WERI-Rb-1 (cell line): ENCODE measurements at regions not wholly inside any gene's neighbourhood (a gene's known extent, or its start where the extent isn't known, plus 50 kb on each side); places are given as distances from the start of the nearest gene placed in this dataset.

Experiments
- DNase-seq: peaks from one replicate; pipeline ENCODE4 v3.0.0-alpha.2; 2020
- H3K27ac ChIP-seq: fragments of 250-450 bp; sonication (Bioruptor Pico); 2 replicates; pipeline ENCODE4 v1.5.1; 2020; ENCODE audit warnings: mild to moderate bottlenecking, moderate library complexity
- H3K27me3 ChIP-seq: fragments of 250-450 bp; sonication (Bioruptor Pico); 2 replicates; pipeline ENCODE4 v1.5.1; 2021; ENCODE audit warnings: mild to moderate bottlenecking, low read depth, moderate library complexity; ENCODE audit not compliant: insufficient read depth, severe bottlenecking
- H3K36me3 ChIP-seq: fragments of 250-450 bp; sonication (Bioruptor Pico); 2 replicates; pipeline ENCODE4 v1.5.1; 2020; ENCODE audit warnings: mild to moderate bottlenecking, moderate library complexity
- H3K4me3 ChIP-seq: 2 replicates; pipeline ENCODE4 v1.5.1; 2011; ENCODE audit warnings: low read depth, mild to moderate bottlenecking, control low read depth, low read length
- H3K9me3 ChIP-seq: fragments of 250-450 bp; sonication (Bioruptor Pico); 2 replicates; pipeline ENCODE4 v1.5.1; 2021; ENCODE audit warnings: mild to moderate bottlenecking, moderate library complexity; ENCODE audit not compliant: severe bottlenecking
- TF ChIP-seq, protein P1 (sequence below): IDR thresholded peaks from 2 replicates; pipeline ENCODE4 v1.5.1; 2011; ENCODE audit warnings: low read depth, mild to moderate bottlenecking, control low read depth, inconsistent platforms, low read length

DNA sequence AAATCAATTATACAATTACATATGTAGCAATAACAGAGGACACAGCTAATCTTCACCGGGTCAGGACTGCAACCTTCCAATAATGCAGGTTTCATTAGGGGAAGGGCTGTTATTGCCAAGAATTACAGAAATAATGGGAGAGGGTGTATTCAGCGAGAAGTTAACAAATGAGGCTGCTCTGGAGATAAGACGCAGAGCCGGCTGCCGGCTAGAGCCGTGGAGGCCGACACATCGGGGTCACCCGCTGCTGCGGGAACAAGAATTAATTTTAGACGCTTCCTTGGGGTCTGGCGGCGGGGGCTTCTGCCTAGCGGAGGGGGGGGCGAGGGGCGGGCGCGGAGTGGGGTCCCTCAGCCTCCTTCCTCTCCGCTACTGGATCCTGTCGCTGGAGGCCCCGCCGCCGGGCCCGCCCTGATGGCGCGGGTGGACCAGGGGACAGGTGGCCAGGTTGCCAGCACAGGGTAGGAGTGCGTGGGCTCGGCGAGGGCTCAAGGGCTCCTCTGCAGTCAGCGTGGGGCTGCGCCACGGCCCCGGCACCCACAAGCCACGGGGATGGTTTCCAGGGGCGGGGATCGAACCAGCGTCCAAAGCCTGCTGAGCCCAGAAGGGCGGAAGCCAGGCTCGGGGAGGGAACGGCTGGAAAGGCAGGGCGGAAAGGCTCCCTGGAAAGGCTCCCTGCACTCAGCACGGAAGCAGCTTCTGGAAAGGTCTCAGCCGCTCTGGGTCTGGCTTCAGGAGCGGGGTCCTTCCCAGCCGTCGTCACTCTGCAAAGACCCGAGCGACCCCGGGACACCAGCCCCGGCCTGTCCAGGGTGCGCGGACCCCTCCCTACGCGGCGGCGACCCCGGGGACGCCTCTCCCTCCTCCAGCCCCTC, 113.8 kb upstream of the NKX1-1 start:
- Histone ChIP-seq H3K27ac (no peak overlapping the region), H3K27me3 (no peaks in the 10 kb centered on the region), H3K36me3 (no peaks in the 10 kb centered on the region), H3K9me3 (no peaks in the 10 kb centered on the region), H3K4me3 (no peak overlapping the region)
- DNase-seq = no peak
- TF ChIP-seq, protein P1, sequence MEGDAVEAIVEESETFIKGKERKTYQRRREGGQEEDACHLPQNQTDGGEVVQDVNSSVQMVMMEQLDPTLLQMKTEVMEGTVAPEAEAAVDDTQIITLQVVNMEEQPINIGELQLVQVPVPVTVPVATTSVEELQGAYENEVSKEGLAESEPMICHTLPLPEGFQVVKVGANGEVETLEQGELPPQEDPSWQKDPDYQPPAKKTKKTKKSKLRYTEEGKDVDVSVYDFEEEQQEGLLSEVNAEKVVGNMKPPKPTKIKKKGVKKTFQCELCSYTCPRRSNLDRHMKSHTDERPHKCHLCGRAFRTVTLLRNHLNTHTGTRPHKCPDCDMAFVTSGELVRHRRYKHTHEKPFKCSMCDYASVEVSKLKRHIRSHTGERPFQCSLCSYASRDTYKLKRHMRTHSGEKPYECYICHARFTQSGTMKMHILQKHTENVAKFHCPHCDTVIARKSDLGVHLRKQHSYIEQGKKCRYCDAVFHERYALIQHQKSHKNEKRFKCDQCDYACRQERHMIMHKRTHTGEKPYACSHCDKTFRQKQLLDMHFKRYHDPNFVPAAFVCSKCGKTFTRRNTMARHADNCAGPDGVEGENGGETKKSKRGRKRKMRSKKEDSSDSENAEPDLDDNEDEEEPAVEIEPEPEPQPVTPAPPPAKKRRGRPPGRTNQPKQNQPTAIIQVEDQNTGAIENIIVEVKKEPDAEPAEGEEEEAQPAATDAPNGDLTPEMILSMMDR = no peak

DNA sequence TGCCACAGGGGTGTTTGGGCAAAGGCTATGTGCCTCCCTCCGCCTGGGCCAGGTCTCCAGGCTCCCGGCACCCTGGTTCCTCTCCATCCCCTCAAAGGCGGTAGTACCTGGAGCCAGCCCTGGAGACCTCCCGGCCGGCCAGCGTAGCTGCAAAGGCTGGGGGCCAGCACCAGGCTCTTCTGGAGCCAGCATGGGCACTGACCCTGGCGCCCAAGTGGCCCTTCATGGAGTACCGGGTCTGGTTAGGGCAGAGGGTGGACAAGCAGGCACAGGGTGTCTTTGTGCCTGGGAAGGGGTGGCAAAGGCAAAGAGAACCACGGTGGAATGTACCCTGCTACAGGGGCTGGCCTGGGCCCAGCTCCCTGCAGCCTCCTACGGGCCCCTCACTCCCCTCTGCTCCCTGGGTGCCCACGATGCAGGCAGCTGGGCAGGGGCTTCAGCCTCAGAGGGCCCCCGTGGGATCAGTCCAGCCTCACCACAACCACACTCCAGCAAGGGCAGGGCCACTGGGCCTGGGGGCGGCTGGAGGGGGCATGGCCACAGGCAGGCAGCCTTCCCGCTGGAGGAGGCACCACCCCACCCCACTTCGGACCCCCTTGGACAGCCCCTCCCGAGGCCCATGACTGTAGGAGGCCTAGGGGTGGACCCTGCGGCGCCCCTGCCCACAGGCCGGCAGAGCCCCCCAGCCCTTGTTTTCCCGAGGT, 112.9 kb upstream of the NKX1-1 start:
- Histone ChIP-seq H3K27me3 (no peaks in the 10 kb centered on the region), H3K9me3 (no peaks in the 10 kb centered on the region)

DNA sequence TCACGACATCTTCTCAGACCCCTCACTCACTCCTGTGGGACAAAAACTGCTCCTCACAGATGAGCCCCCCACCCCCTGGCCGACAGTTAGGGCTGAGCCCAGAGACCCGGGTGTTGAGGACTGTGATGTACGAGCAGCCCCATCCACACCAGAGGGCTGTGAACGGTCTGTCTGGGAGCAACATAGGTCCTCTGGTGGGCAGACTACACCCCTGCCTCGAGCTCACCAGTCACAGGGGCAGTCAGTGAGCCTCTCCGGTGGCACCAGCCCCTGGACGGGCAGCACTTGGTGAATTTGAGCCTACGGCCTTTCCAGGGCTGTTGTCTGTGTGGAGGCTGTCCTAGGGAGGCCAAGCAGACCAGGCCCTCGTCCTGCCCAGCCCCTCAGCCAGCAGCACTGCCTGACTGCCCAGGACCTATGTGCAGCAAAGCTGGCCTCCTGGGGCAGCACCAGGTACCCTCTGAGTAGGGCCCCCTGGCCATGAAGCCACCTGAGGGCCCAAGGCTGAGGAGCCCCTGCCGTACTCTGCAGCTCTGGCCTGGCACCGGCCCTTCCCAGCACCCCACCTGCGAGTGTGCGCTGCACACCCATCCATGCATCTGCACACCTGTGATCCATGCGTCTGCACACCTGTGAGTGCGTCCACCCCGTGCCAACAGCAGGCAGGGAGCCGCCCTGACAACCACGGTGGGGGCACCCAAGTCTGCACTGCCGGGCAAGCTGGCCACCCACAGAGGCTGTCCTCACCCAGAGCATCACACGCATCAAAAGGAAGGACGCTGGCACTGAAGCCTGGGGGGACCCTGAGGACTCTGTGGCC, 111.6 kb upstream of the NKX1-1 start:
- DNase-seq = no peak
- no peak overlapping the region for H3K27ac ChIP-seq
- H3K27me3 ChIP-seq = no peaks in the 10 kb centered on the region
- TF ChIP-seq, protein P1 = no peak
- H3K9me3 ChIP-seq = no peaks in the 10 kb centered on the region
- no peaks in the 10 kb centered on the region; the same call in 1 of the 2 replicates for H3K36me3 ChIP-seq
- no peak overlapping the region for H3K4me3 ChIP-seq

More for the DNA sequence above, 112.9 kb upstream of the NKX1-1 start:
- DNase-seq = no peak
- H3K36me3 ChIP-seq = no peaks in the 10 kb centered on the region
- H3K4me3 ChIP-seq = no peak overlapping the region
- TF ChIP-seq, protein P1 = no peak
- no peak overlapping the region for H3K27ac ChIP-seq

DNA sequence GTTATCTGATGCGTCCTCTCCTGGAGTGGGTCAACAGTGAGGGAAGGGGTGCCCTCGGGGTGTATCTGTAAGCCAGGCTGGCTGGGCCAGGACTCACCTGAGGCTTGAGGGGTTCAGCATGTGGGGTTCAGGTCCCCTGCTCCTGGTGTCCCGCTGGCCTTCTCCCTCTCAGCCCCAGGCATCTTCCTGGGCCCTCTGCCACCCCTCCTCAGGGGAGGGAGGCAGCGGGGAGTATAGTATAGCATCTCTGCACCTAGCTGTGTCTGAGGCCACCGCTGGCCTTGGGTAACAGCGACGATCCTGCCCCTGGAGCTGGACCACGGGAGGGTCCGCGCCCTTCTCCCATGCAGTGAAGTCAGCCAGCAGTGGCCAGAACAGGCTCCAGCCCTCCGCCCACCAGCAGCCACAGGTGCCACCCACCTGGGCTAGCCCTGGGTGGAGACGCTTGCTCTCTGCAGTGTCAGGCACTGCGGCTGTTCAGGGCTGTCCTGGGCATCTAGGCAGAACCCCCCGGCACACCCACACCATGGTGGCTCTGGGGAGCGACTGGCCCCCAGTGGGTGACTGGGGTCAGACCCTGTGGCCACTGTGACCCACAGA, 110.7 kb upstream of the NKX1-1 start:
- DNase-seq = no peak
- no peaks in the 10 kb centered on the region for H3K27me3 ChIP-seq
- no peak overlapping the region for H3K4me3 ChIP-seq
- TF ChIP-seq, protein P1 = no peak
- H3K9me3 ChIP-seq = no peaks in the 10 kb centered on the region
- no peaks in the 10 kb centered on the region; the same call in 1 of the 2 replicates for H3K36me3 ChIP-seq
- H3K27ac ChIP-seq = no peak overlapping the region

DNA sequence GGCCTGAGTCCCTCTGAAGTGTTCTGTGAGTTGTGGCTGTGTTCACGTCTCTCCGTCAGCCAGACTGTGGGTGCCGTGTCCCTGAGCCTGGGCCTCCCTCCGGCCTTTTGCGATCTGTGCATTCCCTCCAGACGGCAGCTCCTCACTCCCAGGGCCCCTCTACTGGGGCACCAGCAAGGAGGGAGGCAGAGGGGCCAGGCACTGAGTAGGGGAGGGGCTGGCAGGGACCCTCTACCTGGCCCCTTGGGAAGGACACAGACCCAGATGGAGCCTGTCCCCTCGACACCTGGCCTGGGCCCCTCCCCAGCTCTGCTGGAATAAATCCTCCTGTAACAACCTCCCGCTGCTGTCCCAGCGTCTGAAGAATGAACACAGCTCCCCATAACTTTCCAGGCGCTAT, 110.0 kb upstream of the NKX1-1 start:
- no peaks in the 10 kb centered on the region; the same call in 1 of the 2 replicates for H3K36me3 ChIP-seq
- no peak overlapping the region for H3K4me3 ChIP-seq
- TF ChIP-seq, protein P1 = no peak
- H3K27me3 ChIP-seq = no peaks in the 10 kb centered on the region
- peak; percentile 45 for DNase-seq
- peaks cover 3% of the 10 kb centered on the region for H3K9me3 ChIP-seq
- 0 out of 2 replicates have a peak overlapping the region, but pooled peaks have one; percentile 19 for H3K27ac ChIP-seq
